Central memory CD4-positive, alpha-beta T cell (primary cell): ENCODE measurements at regions not wholly inside any gene's neighbourhood (a gene's known extent, or its start where the extent isn't known, plus 50 kb on each side); places are given as distances from the start of the nearest gene placed in this dataset.

Experiments used
- DNase-seq: peaks from one replicate; pipeline ENCODE4 v3.0.0; 2022

DNA sequence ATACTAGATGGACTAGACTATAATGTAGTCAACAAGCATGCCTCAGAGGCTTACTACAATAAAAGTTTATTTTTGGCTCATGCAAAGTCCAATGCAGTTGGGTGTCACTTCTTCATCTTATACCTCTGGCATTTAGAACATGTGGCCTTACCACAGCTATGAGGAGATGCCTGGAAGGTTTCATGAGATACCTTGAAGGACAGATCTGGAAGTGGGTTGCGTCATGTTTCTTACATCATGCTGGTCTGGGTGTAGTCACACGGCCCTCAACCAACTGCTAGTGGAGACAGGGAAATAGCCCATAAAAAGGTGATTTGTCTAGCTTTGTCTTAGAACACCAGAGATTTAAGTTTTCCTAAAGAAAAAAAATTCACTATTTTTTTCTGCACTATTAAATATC lies 91.7 kb upstream of the MMADHC start:
- DNase-seq: no peak

DNA sequence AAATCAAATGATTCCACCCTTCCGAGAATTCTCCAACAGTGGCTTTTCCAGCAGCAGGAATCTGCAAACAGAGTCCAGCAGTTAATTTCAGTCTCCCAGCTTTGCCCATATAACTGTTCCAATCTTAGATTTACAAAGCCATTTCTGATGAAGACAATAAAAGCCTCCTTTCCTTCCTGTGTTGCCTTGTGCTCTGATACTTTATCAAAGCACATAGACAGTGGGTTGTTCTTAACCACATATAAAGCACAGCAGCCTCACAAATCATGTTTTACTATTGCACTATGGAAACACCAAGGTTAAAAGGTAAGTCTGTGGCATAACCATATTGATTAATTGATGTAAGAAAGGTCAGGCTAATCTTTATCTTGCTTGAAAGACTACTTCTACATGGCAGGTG lies 89.8 kb upstream of the MMADHC start:
- no peak for DNase-seq

DNA sequence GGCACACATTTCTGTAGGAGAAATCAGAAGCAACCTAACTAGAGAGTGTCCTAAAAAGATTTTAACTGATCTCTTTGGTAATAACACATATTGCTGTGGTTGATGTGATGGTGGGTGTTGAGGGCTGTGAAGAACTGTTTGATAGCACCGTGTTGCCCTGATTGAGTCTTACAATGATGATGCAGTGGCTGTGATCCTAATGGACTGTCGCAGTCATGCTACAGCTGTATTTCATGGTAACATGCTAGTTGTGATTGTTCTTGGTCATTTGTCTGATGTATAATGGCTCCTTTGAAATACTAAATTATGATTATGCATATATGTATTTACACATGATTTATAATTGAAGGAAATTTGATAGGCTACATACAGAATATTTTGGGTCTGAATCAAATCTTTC lies 82.5 kb upstream of the MMADHC start:
- DNase-seq: no peak

DNA sequence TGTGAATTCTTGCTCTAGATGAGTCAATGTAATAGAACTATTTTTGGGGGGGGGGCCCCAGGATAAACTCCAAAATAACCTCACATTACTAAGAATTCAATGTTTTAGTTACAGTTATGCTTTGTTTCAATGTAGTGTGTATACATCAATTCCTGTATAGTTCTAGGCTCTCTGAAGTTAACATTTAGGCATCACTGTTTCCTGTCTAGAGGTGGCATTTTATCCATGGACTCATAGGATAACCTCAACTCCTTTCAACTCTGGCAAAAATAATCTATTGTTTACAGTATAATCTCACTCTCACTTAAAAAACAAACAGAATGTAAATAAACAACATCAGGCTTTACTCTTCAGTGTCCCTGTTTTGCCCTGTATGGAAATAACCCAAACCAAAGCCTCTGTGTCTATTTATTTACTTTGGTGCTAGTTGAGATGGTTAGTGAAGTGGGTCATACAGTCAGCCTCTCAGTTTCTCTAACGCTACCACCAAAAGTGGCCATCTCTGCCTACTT lies 79.3 kb upstream of the MMADHC start:
- DNase-seq: no peak

DNA sequence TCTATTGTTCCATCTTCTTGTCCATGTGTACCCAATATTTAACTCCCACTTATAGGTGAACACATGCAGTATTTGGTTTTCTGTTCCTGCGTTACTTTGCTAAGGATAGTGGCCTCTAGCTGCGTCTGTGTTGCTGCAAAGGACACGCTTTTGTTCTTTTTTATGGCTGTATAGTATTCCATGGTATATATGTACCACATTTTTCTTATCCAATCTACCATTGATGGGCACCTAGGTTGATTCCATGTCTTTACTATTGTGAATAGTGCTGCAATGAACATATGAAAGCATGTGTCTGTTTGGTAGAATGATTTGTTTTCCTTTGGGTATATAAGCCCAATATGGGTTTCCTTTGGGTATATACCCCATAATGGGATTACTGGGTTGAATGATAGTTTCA lies 77.3 kb upstream of the MMADHC start:
- DNase-seq: no peak

DNA sequence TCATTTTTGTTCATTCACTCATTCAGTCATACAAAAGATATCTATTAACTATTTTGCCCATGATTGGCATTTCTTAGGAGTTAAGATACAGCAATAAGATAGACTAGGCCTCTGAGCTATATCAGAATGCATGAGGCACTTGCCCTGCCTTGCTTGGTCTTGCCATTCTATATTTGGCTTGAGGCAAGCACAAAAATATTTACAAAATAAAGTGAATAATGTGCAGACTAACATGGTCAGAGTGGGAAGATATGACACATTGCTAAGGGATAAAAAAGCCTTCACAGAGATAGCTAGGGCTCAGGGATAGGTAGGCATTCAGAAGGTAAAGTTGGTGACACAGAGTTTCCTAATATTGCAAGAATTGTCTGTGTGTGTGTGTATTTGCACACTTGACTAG lies 75.0 kb upstream of the MMADHC start:
- DNase-seq: no peak

DNA sequence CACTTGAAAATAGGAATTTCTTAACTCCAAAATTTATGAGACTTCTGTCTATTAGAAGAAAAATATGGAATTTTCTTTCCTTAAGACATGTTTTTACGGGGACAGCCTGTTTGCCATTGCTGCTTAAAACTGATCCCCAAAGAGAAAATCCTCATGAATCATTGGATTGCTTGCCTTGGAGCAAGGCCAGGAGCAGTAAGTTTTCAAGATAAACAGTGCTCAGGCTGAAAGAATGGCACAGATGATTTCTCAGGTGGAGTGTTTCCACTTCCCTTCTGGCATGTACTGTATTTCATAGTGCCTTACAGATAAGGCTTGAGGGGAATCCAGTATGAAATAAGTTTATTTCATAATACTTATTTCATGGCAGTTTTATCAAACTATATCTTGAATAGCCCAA lies 74.3 kb upstream of the MMADHC start:
- DNase-seq: no peak

DNA sequence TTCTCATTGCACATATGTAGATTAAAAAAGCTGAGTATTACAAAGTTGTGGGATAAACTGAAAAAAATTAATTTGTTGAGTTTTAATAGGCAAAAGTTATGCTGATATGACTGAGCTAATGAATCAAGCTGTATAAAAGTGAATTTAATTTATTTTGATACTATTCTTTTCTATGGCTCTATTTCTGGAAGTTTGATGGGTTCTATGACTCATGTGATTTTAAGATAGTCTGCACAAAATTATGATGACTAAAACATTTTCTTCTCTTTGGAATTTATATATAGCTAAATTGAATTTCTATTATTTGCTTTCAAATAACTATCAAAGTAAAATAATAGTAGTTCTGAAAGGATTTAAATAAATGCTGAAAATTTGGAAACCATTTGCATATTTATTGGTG lies 71.0 kb upstream of the MMADHC start:
- DNase-seq: no peak

DNA sequence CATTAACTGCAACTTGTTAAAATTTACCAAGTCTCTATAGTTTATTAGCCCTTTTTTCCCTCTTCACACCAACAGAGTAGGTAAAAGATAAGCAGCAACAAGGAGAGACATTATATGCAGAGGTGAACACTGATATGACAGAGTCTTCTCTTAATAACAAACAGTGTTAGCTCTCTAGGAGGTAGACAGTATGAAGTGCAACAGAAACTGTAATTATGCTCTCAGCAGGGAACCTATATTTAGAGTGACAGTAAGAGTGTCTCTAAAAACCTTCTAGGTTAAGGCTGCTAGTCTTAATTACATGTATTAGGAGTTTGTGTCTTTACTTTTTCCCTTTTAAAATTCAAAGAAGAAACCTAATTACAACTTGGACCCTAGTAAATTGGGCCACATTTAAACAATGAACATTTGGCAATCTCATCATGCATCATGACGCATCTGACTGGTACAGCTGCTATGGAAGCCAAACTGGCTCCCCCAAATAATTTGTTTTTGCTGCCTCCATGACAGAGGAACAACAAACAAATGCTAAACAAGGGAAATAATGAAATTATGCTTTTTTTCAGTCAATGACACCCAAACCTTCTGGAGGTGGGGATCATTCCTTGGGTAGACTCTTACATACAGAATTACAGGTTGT lies 69.9 kb upstream of the MMADHC start:
- DNase-seq: no peak

DNA sequence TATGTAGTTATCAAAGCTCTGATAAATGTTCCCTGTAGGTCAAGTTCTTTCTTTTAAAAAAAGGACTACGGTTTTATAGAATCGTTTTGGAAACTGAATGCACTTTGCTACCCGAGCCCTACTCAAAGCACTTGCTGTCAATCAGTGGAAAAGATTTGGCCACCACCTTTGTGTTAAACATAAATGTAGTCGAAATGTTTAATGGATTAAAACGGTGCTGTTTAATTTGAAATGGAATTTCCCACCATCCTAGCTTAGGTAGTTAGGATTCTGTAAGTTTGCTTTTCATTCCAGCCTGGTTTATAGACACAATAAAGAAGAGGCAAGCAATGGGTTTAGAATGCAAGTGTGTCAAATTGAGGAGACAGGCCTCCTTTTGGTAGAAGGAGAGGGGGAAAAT lies 69.4 kb upstream of the MMADHC start:
- no peak for DNase-seq

DNA sequence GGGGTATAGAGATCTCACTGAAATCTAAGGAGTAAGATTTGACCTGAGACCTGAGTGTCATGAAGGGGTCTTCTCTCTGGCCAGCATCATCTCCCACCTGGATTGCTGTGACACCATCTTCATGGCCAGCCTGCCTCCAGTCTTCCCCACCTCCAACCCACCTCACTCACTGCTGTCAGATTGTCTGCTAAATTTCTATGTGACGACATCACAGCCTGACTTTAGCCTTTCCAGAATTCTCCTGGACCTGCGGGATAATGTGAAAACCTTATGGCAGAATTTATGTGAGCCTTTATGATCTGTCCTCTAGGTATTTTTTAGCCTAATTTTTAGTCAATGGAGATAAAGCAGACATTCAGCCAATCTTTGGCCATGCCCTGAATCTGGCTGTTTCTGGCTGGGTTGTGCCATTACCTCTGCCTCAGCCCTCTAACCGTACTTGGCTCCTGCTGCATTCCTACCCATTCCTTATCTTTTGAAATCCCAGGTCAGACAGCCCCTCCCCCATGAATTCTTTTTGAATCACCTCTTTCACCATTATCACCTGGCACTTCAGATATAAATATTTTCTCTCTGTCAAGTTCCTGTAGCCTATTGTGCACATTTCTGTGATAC lies 66.4 kb upstream of the MMADHC start:
- DNase-seq: no peak

DNA sequence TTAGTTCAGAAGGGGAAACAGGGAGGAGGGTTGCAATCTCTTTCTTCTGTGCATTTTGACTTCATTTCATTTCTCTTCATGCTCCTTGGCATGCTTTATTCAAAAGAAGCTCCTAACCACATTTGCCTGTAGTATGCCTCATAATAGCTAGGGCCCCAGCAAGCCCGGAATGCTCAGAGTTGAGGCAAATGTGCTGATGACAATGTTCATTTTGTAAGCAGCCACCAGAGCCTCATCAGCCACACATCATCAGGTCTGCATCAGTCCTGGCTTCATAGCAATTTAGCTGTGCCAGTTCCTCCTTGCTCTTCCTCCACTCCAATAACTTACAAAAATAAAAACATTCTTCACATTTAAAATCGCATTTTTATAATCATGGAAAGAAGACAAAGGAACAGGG lies 65.4 kb upstream of the MMADHC start:
- no peak for DNase-seq

DNA sequence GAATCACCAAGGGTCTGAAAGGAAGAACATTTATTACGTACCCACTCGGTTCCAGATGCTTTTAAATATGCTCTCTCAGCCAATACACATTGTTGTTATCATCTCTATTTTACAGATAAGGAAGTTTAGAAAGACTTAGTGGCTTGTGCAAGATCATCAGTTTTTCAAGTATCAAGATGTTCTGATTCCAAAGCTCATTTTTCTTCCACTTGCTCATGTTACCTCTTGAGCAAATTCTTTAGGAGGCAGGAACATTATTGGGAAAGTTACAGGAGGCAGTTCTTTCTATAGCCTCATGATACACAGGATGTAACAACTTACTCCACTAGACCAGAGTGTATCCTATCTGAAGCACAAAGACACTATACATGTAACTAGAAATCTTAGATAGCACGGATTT lies 65.0 kb upstream of the MMADHC start:
- DNase-seq: no peak

DNA sequence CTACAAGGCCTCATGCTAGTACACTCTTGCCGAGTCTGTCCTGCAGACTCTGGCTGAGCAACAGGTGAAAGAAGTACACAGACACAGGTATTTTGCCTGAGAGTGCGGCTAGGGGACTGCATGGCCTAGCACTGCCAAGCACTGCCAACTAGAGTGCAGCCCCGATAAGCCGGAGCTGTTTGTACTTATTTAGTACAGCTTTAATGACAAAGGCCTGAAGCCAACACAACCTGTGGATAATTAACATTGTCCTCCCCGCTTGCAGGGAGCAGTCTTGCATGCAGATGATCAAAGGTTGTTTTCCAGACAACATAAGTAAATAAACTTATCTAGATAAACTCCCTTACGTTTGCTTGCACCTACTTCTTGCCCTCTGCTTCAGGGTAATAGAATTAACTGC lies 63.7 kb upstream of the MMADHC start:
- no peak for DNase-seq

DNA sequence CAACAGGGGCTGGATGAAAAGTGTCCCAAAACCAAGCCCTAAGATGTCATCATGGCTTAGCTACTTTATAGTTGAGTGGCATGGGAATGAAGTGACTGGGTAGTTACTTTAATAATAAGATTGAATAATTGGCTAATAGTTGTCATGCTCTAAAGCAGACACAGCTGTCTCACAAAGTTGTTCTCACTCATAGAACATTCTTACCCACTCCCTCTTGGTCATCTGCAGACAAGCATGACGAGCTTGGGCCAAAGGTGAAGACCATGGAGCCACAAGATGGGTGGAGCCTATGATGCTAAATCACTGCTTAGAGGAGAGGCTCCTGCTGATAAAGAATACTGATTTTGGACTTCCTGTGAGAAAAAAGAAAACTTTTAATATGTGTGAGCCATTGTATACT lies 62.4 kb upstream of the MMADHC start:
- DNase-seq: no peak

DNA sequence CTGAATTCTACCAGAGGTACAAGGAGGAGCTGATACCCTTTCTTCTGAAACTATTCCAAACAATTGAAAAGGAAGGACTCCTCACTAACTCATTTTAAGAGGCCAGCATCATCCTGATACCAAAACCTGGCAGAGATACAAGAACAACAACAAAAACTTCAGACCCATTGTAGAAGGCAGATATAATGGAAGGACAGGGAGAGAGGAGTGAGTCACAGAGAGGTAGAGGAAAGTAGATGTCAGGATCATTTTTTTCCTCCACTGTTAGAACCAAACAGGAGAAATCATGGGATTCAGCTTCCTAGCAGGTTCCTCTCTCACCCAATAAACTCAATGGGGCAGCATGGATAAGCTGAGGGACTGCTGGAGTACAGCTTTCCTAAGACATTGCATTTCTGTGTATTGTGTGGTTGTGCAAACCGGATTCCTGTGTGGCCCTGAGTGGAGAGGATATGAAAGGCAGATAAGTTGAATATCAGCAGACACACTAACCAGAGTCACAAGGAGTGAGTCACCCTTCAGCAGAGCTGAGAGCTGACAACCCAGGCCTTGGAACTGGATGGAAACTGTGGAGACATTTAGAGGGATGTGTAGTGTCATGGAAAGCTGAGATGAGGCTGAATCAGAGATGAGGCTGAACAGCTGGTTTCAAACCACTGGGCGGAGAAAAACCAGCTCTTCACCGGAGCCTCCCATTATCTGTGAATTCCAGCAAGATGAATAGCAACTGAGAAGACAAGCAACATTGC lies 60.9 kb upstream of the MMADHC start:
- DNase-seq: no peak

DNA sequence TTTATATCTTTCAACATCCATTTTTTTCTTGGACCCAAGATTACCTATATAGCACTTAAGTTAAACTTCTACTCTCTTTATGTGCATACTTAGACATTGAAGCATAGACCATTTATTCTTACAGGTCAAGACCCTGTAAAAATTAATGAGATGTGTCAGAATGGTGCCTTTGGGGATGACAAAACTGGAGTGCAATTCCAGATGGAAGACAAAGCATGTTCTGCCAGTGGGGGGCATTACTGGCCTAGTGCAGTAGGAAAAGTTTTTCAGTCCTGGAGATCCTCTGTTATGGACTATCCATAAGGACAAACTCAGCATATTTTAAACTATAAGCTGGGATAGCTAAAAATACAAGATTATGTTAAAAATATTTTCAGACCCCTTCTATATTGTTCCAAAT lies 57.8 kb upstream of the MMADHC start:
- DNase-seq: no peak
